Uterus (tissue), 3 donors: ENCODE measurements at regions not wholly inside any gene's neighbourhood (a gene's known extent, or its start where the extent isn't known, plus 50 kb on each side); places are given as distances from the start of the nearest gene placed in this dataset.

ENCODE experiments used
- DNase-seq, 2 donors: peaks; one replicate each; pipeline ENCODE4 v3.0.0-alpha.2; 2019 to 2020
- H3K27ac ChIP-seq, 2 donors: fragments of 200-600 bp; sonication (generic); 1 replicate in 1 of 2; 2 replicates in 1 of 2; pipeline ENCODE4 v1.5.1; 2016 to 2018
- H3K27me3 ChIP-seq, 2 donors: fragments of 200-600 bp; sonication (generic); one replicate each; pipeline ENCODE4 v1.5.1; 2018 to 2019; ENCODE audit warnings: control low read depth in 1 of 2
- H3K36me3 ChIP-seq, 2 donors: fragments of 200-600 bp; sonication (generic); one replicate each; pipeline ENCODE4 v1.5.1; 2019; ENCODE audit warnings: control low read depth in 1 of 2
- H3K4me1 ChIP-seq, 2 donors: fragments of 200-600 bp; sonication (generic); one replicate each; pipeline ENCODE4 v1.5.1; 2018 to 2019; ENCODE audit warnings: control low read depth in 1 of 2
- H3K4me3 ChIP-seq, 2 donors: fragments of 200-600 bp; sonication (generic); 1 replicate in 1 of 2; 2 replicates in 1 of 2; pipeline ENCODE4 v1.5.1; 2018 to 2019; ENCODE audit warnings: mild to moderate bottlenecking in 1 of 2
- H3K9me3 ChIP-seq, 2 donors: fragments of 200-600 bp; sonication (generic); one replicate each; pipeline ENCODE4 v1.5.1; 2019; ENCODE audit warnings: control low read depth in 1 of 2
- POLR2A ChIP-seq, 2 donors: fragments of 450-650 bp; IDR thresholded peaks; one replicate each; pipeline ENCODE4 v1.6.1; 2016; ENCODE audit warnings: antibody characterized with exemption in 2 of 2, mild to moderate bottlenecking in 1 of 2, moderate library complexity in 1 of 2
- intact Hi-C: fragments of 100-400 bp; cut with DNase I; formaldehyde crosslinking; loops from one replicate; pipeline ENCODE4 v1.15.1; 2023; ENCODE audit warnings: low total_unique reads
- TF ChIP-seq, protein P1 (sequence below), 4 experiments: fragments of 200-600 bp in 2 of 4; fragments of 450-650 bp in 2 of 4; sonication (generic) in 2 of 4; IDR thresholded peaks; one replicate each; pipeline ENCODE4 v1.5.1; 2016 to 2019; ENCODE audit warnings: antibody characterized with exemption in 4 of 4, mild to moderate bottlenecking in 2 of 4, moderate library complexity in 1 of 4
- donor health status: DM: yes; HTN: yes; CAD: no.

DNA sequence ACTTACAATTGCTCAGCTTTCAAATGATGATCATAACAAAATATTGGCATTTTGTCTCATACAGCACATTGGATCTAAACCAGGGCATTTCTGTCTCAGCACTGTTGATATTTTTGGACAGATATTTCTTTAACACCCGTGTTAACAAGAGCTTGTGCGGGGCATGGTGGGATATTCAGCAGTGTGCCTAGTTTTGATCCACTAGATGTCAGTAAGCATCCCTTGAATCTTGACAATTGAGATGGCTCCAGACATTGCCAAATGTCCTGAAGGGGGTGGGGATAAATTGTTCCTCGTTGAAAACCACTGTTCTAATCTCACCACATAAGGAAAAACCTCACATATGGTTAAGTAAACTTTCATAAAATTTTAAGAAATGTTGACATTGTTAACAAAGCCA lies 806.3 kb downstream of the STIM2 start:
- no peaks in the 10 kb centered on the region for H3K9me3 ChIP-seq
- no peak for DNase-seq
- H3K27me3 ChIP-seq: no peaks in the 10 kb centered on the region
- H3K4me1 ChIP-seq: no peaks in the 10 kb centered on the region
- no peak overlapping the region for H3K4me3 ChIP-seq
- TF ChIP-seq, protein P1, sequence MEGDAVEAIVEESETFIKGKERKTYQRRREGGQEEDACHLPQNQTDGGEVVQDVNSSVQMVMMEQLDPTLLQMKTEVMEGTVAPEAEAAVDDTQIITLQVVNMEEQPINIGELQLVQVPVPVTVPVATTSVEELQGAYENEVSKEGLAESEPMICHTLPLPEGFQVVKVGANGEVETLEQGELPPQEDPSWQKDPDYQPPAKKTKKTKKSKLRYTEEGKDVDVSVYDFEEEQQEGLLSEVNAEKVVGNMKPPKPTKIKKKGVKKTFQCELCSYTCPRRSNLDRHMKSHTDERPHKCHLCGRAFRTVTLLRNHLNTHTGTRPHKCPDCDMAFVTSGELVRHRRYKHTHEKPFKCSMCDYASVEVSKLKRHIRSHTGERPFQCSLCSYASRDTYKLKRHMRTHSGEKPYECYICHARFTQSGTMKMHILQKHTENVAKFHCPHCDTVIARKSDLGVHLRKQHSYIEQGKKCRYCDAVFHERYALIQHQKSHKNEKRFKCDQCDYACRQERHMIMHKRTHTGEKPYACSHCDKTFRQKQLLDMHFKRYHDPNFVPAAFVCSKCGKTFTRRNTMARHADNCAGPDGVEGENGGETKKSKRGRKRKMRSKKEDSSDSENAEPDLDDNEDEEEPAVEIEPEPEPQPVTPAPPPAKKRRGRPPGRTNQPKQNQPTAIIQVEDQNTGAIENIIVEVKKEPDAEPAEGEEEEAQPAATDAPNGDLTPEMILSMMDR (IDR thresholded peaks at IDR 0.05): no peak
- no peak for TF ChIP-seq POLR2A (IDR thresholded peaks at IDR 0.05)
- intact Hi-C loops: no loop called here
- no peak overlapping the region for H3K27ac ChIP-seq
- H3K36me3 ChIP-seq: no peaks in the 10 kb centered on the region

- no peak for DNase-seq
- Histone ChIP-seq H3K4me3 (no peak overlapping the region), H3K4me1 (no peaks in the 10 kb centered on the region), H3K27me3 (no peaks in the 10 kb centered on the region), H3K9me3 (no peaks in the 10 kb centered on the region), H3K27ac (no peak overlapping the region), H3K36me3 (no peaks in the 10 kb centered on the region)
- TF ChIP-seq POLR2A (IDR thresholded peaks at IDR 0.05): no peak
- TF ChIP-seq, protein P1 (IDR thresholded peaks at IDR 0.05): no peak
- intact Hi-C loops: no loop called here
Measured at GRCh38 chr4:27668001-27668400, 807.4 kb downstream of the STIM2 start.

DNA sequence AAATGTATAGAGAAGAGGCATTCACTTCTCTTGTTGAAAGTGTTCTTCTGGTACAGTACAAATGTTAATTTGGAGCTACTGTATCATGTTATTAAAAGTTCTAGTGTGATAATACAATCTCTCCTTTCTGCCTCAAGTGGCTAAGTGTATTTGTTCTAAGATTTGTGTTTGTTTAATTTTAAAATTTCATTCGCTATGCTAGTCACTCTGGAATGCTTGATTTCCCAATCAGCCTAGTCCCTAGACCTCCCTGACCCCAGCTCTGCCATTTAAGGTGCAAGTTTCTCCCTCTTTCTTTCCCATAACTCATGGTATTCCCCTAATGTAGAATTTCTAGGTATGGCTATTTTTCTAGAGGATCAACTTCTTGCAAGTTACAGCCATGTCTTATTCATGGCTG lies 817.4 kb downstream of the STIM2 start:
- DNase-seq: no peak
- H3K36me3 ChIP-seq: no peaks in the 10 kb centered on the region
- no peak overlapping the region for H3K4me3 ChIP-seq
- no peaks in the 10 kb centered on the region for H3K9me3 ChIP-seq
- intact Hi-C loops: no loop called here
- H3K4me1 ChIP-seq: no peaks in the 10 kb centered on the region
- no peaks in the 10 kb centered on the region for H3K27me3 ChIP-seq
- no peak for TF ChIP-seq POLR2A (IDR thresholded peaks at IDR 0.05)
- TF ChIP-seq, protein P1 (IDR thresholded peaks at IDR 0.05): no peak
- H3K27ac ChIP-seq: no peak overlapping the region

- Histone ChIP-seq H3K4me1 (no peaks in the 10 kb centered on the region), H3K36me3 (no peaks in the 10 kb centered on the region), H3K4me3 (no peak overlapping the region), H3K27me3 (no peaks in the 10 kb centered on the region), H3K9me3 (no peaks in the 10 kb centered on the region), H3K27ac (no peak overlapping the region)
- peak in 1 of 2 donors; percentile 19 for DNase-seq
- intact Hi-C loops: no loop called here
- TF ChIP-seq, protein P1 (IDR thresholded peaks at IDR 0.05): peak; percentile 33 to 57 (median 46)
- TF ChIP-seq POLR2A (IDR thresholded peaks at IDR 0.05): no peak
Measured at GRCh38 chr4:27684610-27685011, 824.0 kb downstream of the STIM2 start.

GRCh38 chr4:27685091-27685490 lies 824.5 kb downstream of the STIM2 start:
- Histone ChIP-seq H3K4me3 (no peak overlapping the region), H3K9me3 (no peaks in the 10 kb centered on the region), H3K36me3 (no peaks in the 10 kb centered on the region), H3K27ac (no peak overlapping the region), H3K27me3 (no peaks in the 10 kb centered on the region), H3K4me1 (no peaks in the 10 kb centered on the region)
- TF ChIP-seq, protein P1 (IDR thresholded peaks at IDR 0.05): no peak
- intact Hi-C loops: no loop called here
- DNase-seq: no peak
